SK-N-MC (cell line): ENCODE measurements at regions not wholly inside any gene's neighbourhood (a gene's known extent, or its start where the extent isn't known, plus 50 kb on each side); places are given as distances from the start of the nearest gene placed in this dataset.
"Not testable (repeated sequence)": the region's sequence is repeated elsewhere in the genome, so short reads cannot be mapped to it uniquely, and the experiment has no call there.

Source experiments
- DNase-seq: peaks from one replicate; pipeline ENCODE4 v3.0.0-alpha.2; 2011; ENCODE audit warnings: low read depth, low spot score
- H3K27ac ChIP-seq: fragments of 200-600 bp; sonication (generic); 2 replicates; pipeline ENCODE4 v1.5.1; 2016; ENCODE audit warnings: mixed run types
- H3K36me3 ChIP-seq: fragments of 200-600 bp; sonication (generic); 2 replicates; pipeline ENCODE4 v1.6.1; 2017; ENCODE audit warnings: antibody characterized with exemption, low read length, mixed read lengths; ENCODE audit not compliant: insufficient read depth
- H3K4me3 ChIP-seq: fragments of 200-600 bp; sonication (generic); 2 replicates; pipeline ENCODE4 v1.5.1; 2016
- H3K9ac ChIP-seq: fragments of 200-600 bp; sonication (generic); 2 replicates; pipeline ENCODE4 v1.8.0; 2017; ENCODE audit warnings: mixed run types, mixed read lengths; ENCODE audit not compliant: insufficient read length
- H3K9me3 ChIP-seq: fragments of 200-600 bp; sonication (generic); 2 replicates; pipeline ENCODE4 v1.6.1; 2017; ENCODE audit warnings: low read depth, mild to moderate bottlenecking, antibody characterized with exemption, low read length, moderate library complexity, mixed read lengths
- EZH2 ChIP-seq: fragments of 200-600 bp; sonication (generic); IDR thresholded peaks from one replicate; pipeline ENCODE4 v1.6.1; 2017; ENCODE audit warnings: antibody characterized with exemption
- FOXP2 ChIP-seq: optimal IDR thresholded peaks from 2 replicates; pipeline ENCODE3; 2011; ENCODE audit warnings: mild to moderate bottlenecking, moderate library complexity; ENCODE audit not compliant: insufficient read depth; ENCODE audit errors: extremely low read length, control extremely low read depth
- POLR2AphosphoS5 ChIP-seq: IDR thresholded peaks from 2 replicates; pipeline ENCODE4 v1.6.1; 2012; ENCODE audit warnings: mild to moderate bottlenecking, low read depth, low read length, borderline replicate concordance

DNA sequence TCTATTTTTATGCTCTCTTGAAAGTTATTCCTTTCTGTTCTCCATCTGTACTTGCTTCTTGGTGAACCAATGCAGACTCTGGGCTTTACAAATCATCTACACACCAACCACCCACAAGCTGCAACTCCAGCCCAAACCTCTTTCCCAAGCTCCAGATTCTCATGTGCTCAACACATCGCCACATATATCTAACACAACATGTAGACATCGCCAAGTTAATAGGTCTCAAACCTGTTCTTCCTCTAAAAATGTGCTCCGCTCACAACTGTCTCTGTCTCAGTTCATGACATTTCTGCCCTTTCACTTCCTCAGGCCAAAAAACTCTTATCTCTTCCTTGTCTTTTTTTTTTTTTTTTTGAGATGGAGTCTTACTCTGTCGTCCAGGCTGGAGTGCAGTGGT, 95.7 kb upstream of the EEPD1 start:
- Histone ChIP-seq H3K9ac (no peak overlapping the region), H3K9me3 (no peaks in the 10 kb centered on the region), H3K36me3 (no peaks in the 10 kb centered on the region), H3K4me3 (no peak overlapping the region), H3K27ac (no peak overlapping the region)
- TF ChIP-seq POLR2AphosphoS5 (no peak), FOXP2 (no peak), EZH2 (no peak)
- no peak for DNase-seq

DNA sequence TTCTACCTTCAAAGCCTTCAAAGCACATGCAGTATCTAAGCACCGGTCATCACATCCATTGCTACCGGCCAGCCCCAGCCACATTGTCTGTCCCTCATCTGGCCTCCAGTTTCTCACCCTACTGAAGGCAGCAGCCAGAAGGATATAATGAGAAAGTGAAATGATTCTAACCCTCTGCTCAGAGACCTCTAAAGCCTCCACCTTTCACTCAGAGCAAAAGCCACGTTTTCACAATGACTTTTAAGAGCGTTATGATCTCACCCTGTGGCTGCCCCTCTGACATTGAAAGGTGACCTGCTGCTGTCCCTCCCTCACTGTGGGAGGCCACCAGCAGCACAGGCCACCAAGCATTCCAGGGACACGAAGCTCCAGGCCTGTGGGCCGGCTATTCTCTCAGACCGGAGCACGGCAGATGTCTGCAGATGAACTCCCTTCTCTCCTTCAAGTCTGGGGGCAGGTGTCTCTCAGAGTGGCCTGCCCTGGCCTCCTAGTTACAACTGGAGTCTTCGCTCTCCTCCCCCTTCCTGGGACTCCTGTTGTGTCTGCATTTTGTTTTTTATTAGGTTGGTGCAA, 94.9 kb upstream of the EEPD1 start:
- H3K4me3 ChIP-seq, result no peak overlapping the region
- H3K36me3 ChIP-seq, result no peaks in the 10 kb centered on the region
- DNase-seq, result no peak
- no peaks in the 10 kb centered on the region for H3K9me3 ChIP-seq
- TF ChIP-seq EZH2 (no peak), POLR2AphosphoS5 (no peak), FOXP2 (no peak)
- no peak overlapping the region for H3K27ac ChIP-seq
- no peak overlapping the region for H3K9ac ChIP-seq

DNA sequence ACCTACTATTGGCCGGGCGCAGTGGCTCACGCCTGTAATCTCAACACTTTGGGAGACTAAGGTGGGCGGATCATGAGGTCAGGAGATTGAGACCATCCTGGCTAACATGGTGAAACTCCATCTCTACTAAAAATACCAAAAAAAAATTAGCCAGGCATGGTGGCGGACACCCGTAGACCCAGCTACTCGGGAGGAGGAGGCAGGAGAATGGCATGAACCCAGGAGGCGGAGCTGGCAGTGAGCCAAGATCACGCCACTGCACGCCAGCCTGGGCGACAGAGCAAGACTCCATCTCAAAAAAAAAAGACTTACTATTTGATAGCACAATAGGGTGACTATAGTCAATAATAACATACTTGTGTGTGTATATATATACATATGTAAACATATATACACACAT, 92.7 kb upstream of the EEPD1 start:
- not testable (repeated sequence) for H3K4me3 ChIP-seq, H3K36me3 ChIP-seq, H3K9ac ChIP-seq, H3K27ac ChIP-seq, DNase-seq, H3K9me3 ChIP-seq

DNA sequence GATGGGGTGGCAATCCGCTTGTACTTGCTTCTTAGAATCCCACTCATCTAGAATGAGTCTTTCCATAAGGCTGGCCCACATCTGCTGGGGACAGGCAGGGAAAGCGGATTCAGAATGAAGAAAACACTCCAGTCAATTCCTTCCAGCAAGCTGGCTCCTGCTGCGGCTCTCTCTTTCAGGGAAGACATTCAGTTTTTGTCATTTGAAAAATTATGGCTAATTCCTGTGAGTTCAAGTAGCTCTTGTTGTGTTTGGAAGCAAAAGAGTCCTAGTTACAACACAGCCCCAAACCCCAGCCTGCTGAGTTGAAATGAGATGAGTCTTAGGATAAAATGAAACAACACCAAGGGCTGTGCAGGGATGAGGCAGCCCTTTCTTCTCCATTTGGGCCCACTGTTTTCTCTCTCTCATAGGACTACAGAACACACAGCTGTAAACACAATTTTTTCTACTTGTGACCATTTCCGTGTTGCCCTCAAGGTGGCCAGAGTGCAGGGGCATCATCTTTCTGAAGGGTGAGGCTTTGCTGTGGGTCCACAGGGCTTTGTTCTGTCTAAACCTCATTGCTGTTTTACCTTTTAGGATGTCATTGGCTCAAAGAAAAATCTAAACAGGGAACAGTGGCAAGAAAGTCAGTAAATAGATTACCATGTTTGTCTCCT, 90.8 kb upstream of the EEPD1 start:
- Histone ChIP-seq H3K9me3 (no peaks in the 10 kb centered on the region), H3K9ac (no peak overlapping the region), H3K4me3 (no peak overlapping the region), H3K27ac (no peak overlapping the region), H3K36me3 (no peaks in the 10 kb centered on the region)
- no peak for DNase-seq
- TF ChIP-seq EZH2 (no peak), FOXP2 (no peak), POLR2AphosphoS5 (no peak)

DNA sequence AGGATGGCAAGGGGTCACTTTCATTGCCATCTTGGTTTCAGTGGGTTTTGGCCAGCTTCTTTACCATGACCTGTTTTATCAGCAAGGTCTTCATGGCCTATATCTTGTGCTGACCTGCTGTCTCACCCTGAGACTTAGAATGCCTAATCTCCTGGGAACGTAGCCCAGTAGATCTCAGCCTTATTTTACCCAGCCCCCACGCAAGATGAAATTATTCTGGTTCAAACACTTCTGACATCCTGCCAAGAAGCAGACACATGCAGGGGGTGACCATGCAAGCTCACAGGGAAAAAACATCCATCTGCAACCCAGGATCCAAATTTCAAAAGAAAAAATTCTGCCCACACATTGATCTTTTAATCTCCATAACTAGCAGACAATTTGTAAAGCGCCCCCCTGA, 88.4 kb upstream of the EEPD1 start:
- no peak for DNase-seq
- Histone ChIP-seq H3K36me3 (no peaks in the 10 kb centered on the region), H3K4me3 (no peak overlapping the region), H3K9ac (no peak overlapping the region), H3K27ac (no peak overlapping the region), H3K9me3 (no peaks in the 10 kb centered on the region)
- TF ChIP-seq FOXP2 (no peak), POLR2AphosphoS5 (no peak), EZH2 (no peak)

DNA sequence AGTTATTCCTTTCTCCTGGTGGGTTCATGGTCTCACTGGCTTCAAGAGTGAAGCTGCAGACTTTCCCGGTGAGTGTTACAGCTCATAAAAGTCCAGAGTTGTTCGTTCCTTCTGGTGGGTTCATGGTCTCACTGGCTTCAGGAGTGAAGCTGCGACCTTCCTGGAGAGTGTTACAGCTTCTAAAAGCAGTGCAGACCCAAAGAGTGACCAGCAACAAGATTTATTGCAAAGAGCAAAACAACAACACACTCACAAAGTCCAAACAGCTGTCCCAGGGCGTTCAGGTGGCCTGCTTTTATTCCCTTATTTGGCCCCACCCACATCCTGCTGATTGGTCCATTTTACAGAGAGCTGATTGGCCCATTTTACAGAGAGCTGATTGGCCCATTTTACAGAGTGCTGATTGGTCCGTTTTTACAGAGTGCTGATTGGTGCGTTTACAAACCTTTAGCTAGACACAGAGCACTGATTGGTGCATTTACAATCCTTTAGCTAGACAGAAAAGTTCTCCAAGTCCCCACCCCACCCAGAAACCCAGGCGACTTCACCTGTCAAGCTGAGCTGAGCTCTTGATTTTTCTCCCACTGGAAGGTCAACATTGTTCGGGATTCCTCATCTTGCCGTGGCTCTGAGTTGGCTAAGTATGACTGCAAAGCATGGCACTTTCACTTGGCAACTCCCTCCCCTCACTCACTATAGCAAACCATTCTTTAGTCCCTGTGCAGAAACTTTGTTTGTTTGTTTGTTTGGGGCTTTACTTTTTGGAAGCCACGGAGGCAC, 87.3 kb upstream of the EEPD1 start:
- H3K9me3 ChIP-seq, H3K4me3 ChIP-seq, H3K36me3 ChIP-seq, H3K9ac ChIP-seq, H3K27ac ChIP-seq, DNase-seq: not testable (repeated sequence)

DNA sequence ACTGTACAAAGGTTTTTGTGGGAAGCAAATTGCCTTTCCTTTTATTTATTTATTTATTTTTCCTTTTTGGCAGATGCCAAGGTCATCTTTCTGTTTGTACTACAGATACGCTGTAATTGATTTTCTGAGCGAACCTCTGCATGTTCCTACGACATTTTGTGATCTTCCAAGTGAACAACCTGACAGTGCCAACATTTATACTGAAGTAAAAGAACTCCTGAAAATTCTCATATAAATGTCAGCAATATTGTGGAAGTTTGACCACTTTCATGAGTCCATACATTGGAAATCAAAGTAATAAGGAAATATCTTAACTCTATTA, 86.8 kb upstream of the EEPD1 start:
- no peak for DNase-seq
- H3K9me3 ChIP-seq, result no peaks in the 10 kb centered on the region
- no peak overlapping the region for H3K9ac ChIP-seq
- no peak overlapping the region for H3K4me3 ChIP-seq
- no peaks in the 10 kb centered on the region for H3K36me3 ChIP-seq
- TF ChIP-seq POLR2AphosphoS5 (no peak), EZH2 (no peak), FOXP2 (no peak)
- no peak overlapping the region for H3K27ac ChIP-seq

DNA sequence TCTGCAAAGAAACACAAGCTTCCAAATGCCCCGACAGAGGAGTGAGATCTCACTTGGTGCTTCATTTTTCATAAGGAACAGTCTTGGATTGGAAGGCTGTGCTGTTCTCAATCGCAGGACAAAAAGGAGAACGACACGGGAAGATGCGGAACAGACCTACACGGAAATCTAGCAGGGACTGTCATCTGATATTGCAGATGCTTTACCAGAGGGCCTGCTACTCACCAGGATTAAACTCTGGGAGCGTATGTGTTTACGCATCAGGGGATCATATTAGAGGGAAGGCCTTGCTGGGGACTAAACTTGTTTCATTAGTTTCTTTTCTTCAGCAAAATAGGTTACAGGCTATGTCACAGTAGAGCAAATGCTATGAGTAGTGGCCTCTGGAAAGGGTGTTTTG, 82.8 kb upstream of the EEPD1 start:
- no peak overlapping the region for H3K9ac ChIP-seq
- no peaks in the 10 kb centered on the region for H3K9me3 ChIP-seq
- H3K4me3 ChIP-seq, result no peak overlapping the region
- DNase-seq, result no peak
- no peak overlapping the region for H3K27ac ChIP-seq
- H3K36me3 ChIP-seq, result no peaks in the 10 kb centered on the region
- no peak for TF ChIP-seq FOXP2
- TF ChIP-seq POLR2AphosphoS5, result no peak
- TF ChIP-seq EZH2, result no peak

DNA sequence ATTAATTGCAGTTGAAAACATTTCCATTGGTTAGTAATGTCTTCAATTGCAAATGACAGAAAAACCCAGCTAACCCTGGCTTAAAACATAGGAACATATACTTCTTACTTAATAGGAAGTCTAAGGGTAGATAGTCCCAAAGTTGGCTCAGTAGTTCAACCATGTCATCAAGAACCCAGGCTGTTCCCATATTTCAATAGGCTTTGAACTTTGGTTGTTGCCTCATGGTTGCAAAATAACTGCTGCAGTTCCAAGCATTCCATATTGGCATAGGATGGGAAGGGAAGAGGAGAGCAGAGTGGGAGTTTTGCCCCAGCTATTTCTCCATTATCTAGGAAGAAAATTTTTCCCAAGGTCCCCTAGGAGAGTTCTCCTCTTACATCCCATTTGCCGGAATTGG, 81.4 kb upstream of the EEPD1 start:
- Histone ChIP-seq H3K9ac (no peak overlapping the region), H3K9me3 (no peaks in the 10 kb centered on the region), H3K27ac (no peak overlapping the region), H3K4me3 (no peak overlapping the region), H3K36me3 (no peaks in the 10 kb centered on the region)
- TF ChIP-seq POLR2AphosphoS5, result no peak
- TF ChIP-seq EZH2, result no peak
- no peak for TF ChIP-seq FOXP2
- no peak for DNase-seq
